ENCODE measurements at regions not wholly inside any gene's neighbourhood (a gene's known extent, or its start where the extent isn't known, plus 50 kb on each side); places are given as distances from the start of the nearest gene placed in this dataset.

DNA sequence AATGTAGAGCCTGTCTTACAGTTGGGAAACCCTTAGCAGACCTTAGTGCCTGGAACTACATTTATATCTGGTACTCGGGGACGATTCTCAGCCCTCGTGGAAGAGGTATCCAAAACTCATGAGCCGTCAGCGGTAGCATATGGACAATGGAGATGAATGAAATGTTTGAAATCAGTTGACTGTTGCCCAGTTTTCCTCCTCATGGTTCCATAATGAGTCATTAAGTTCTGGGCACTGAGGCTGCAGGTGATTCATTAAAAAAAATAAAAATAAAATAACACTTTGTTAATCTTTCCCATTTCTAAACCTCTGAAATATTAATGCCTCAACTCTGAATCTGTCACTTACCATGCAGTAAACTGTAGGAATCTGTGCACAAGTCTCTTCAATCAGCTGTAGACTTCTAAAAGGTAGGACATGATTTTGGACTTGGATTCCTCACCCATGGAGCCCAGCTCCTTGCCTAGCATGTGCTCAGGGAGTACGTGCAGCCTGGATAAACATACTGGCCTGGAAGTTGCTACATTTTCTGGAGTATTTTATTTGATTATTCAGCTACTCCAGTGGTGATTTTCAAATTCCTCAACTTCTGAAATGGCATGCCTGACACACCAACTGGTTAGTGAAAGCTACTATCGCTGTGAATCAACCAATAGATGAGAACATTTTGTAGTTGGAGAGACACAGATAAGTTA, 979.2 kb downstream of the CNTNAP5 start:
- TF ChIP-seq, protein P1, sequence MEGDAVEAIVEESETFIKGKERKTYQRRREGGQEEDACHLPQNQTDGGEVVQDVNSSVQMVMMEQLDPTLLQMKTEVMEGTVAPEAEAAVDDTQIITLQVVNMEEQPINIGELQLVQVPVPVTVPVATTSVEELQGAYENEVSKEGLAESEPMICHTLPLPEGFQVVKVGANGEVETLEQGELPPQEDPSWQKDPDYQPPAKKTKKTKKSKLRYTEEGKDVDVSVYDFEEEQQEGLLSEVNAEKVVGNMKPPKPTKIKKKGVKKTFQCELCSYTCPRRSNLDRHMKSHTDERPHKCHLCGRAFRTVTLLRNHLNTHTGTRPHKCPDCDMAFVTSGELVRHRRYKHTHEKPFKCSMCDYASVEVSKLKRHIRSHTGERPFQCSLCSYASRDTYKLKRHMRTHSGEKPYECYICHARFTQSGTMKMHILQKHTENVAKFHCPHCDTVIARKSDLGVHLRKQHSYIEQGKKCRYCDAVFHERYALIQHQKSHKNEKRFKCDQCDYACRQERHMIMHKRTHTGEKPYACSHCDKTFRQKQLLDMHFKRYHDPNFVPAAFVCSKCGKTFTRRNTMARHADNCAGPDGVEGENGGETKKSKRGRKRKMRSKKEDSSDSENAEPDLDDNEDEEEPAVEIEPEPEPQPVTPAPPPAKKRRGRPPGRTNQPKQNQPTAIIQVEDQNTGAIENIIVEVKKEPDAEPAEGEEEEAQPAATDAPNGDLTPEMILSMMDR (IDR thresholded peaks at IDR 0.05) = no peak
- TF ChIP-seq POLR2A (IDR thresholded peaks at IDR 0.05) = no peak
